Stimulated activated naive B cell treated with anti-CD40 and anti-IgM and Interleukin-4, amounts not matched to agents 10 μg/mL and 1 μg/mL and 100 μg/mL, for 72 hours (primary cell): ENCODE measurements at regions not wholly inside any gene's neighbourhood (a gene's known extent, or its start where the extent isn't known, plus 50 kb on each side); places are given as distances from the start of the nearest gene placed in this dataset.

ENCODE experiments used
- ATAC-seq, 2 donors: fragments of 150-1000 bp; cut with Tn5 transposase; replicated peaks; 2 replicates each; pipeline ENCODE4 v1.10.0; 2021; ENCODE audit warnings: moderate library complexity in 1 of 2
- DNase-seq: peaks from one replicate; pipeline ENCODE4 v3.0.0; 2021
- H3K27ac Mint-ChIP-seq: one replicate; pipeline ENCODE4 v1.8.0; 2022; ENCODE audit warnings: mild to moderate bottlenecking, mixed read lengths
- H3K27me3 Mint-ChIP-seq, 2 donors: one replicate each; pipeline ENCODE4 v1.8.0; 2022; ENCODE audit warnings: mixed read lengths in 2 of 2
- H3K36me3 Mint-ChIP-seq, 2 donors: one replicate each; pipeline ENCODE4 v1.8.0; 2022; ENCODE audit warnings: mixed read lengths in 2 of 2, mild to moderate bottlenecking in 1 of 2
- H3K4me1 Mint-ChIP-seq, 2 donors: one replicate each; pipeline ENCODE4 v1.8.0; 2022; ENCODE audit warnings: mixed read lengths in 2 of 2, mild to moderate bottlenecking in 1 of 2
- H3K4me3 Mint-ChIP-seq, 2 donors: one replicate each; pipeline ENCODE4 v1.8.0; 2022; ENCODE audit warnings: mild to moderate bottlenecking in 2 of 2, mixed read lengths in 2 of 2, moderate library complexity in 1 of 2
- H3K9me3 Mint-ChIP-seq, 2 donors: one replicate each; pipeline ENCODE4 v1.8.0; 2022; ENCODE audit warnings: mixed read lengths in 2 of 2, mild to moderate bottlenecking in 1 of 2

DNA sequence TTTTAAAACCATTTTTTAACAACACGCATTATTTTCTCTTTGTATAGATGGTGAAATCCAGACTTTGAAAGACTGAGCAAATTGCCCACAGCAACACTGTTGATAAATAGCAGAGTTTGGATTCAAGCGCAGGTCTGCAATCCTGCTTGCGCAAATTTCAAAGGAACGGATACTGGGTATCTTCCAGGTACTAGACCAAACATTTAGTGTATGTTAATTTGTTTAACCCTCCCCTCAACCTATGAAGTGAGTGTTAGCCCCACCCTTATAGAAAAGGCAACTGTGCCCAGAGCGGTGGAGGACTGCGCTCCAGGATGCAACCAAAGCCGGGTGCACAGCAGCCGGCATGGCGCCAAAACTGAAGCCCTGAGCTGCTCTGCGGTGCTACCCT, 103.8 kb downstream of the CPN2 start:
- Mint-ChIP-seq H3K4me1 (no peaks in the 10 kb centered on the region), H3K27ac (no peak overlapping the region), H3K27me3 (peaks cover 35 to 59% of the 10 kb centered on the region in 2 donors), H3K9me3 (no peaks in the 10 kb centered on the region), H3K4me3 (no peak overlapping the region), H3K36me3 (peaks cover 0 to 1% of the 10 kb centered on the region in 2 donors)
- DNase-seq (no peak), ATAC-seq (no peak)

GRCh38 chr3:194249323-194250097, 101.6 kb downstream of the CPN2 start:
- H3K27ac Mint-ChIP-seq: no peak overlapping the region
- ATAC-seq: no peak
- peaks cover 42 to 66% of the 10 kb centered on the region in 2 donors for H3K27me3 Mint-ChIP-seq
- DNase-seq: no peak
- H3K9me3 Mint-ChIP-seq: no peaks in the 10 kb centered on the region
- peaks cover 0 to 1% of the 10 kb centered on the region in 2 donors for H3K4me1 Mint-ChIP-seq
- peaks cover 0 to 1% of the 10 kb centered on the region in 2 donors for H3K36me3 Mint-ChIP-seq
- no peak overlapping the region for H3K4me3 Mint-ChIP-seq

DNA sequence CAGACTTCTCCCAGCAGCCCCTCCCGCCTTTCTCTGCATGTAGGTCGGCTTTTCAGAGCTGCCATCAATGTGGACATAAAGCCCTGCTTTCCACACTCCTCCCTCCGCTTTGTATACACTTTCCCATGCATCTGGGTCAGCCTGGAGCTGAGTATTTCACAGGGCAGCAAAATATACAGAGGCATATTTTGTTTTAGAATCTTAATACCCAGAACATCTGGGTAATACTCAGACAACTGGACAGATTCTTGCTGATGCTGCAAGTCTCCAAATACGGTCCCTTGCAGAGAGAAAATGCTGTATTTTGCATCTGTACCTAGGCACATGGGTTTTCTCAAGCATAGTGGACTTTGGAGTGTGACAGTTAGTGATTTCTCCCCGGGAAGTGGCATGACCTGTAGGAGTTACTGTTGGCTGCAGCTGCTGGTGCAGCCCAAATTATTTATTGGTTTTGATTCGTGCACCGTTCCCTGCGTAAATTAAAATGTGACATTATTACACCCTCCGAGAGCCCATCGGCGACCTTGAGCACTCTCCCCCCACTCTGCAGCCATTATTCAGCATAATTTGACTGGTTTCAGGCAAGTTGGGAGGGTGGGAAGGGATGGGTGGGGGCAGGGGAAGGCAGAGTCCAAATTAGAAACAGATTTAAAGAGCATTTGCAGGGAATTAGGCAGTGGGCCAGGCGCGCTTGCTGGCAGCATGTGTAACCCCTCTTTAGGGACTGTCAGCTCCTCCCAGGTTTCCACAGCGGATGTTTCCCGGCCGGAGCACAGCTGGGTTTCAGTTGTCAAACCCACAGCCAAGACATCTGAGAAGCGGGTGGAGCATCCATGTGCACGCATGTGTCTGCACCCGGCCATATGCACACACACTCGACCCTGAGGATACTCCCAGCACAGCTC, 100.8 kb downstream of the CPN2 start:
- DNase-seq: no peak
- peaks cover 0 to 1% of the 10 kb centered on the region in 2 donors for H3K36me3 Mint-ChIP-seq
- peaks cover 42 to 66% of the 10 kb centered on the region in 2 donors for H3K27me3 Mint-ChIP-seq
- peaks cover 3 to 5% of the 10 kb centered on the region in 2 donors for H3K4me1 Mint-ChIP-seq
- no peaks in the 10 kb centered on the region for H3K9me3 Mint-ChIP-seq
- no peak for ATAC-seq
- H3K4me3 Mint-ChIP-seq: no peak overlapping the region
- H3K27ac Mint-ChIP-seq: no peak overlapping the region

GRCh38 chr3:194251007-194251406, 100.1 kb downstream of the CPN2 start:
- Mint-ChIP-seq H3K4me3 (no peak overlapping the region), H3K27ac (no peak overlapping the region), H3K36me3 (peaks cover 0 to 1% of the 10 kb centered on the region in 2 donors), H3K9me3 (no peaks in the 10 kb centered on the region), H3K4me1 (peaks cover 9 to 11% of the 10 kb centered on the region in 2 donors), H3K27me3 (peaks cover 42 to 66% of the 10 kb centered on the region in 2 donors)
- DNase-seq (no peak), ATAC-seq (no peak)

DNA sequence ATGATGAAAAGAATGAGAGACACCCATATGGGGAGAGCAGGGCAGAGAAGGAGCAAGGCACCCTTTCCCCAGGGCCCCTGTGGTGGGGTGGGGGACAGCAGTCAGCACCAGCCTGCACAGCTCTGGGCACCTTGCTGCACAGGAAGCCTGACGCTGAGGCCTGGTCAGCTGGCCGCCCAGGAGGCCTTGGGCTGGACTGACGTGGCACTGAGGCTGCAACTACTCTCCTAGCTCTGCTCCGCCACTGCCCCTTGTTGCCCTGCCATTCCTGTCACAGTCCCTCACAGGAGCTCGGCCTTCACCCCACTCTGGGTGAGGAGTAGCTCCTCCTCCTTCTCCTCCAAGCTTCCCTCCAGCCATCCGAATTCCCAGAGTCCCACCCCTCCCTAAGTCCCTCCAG, 99.7 kb downstream of the CPN2 start:
- ATAC-seq (no peak), DNase-seq (no peak)
- Mint-ChIP-seq H3K27me3 (peaks cover 42 to 66% of the 10 kb centered on the region in 2 donors), H3K9me3 (no peaks in the 10 kb centered on the region), H3K36me3 (peaks cover 0 to 1% of the 10 kb centered on the region in 2 donors), H3K4me1 (peaks cover 11 to 12% of the 10 kb centered on the region in 2 donors), H3K4me3 (no peak overlapping the region), H3K27ac (no peak overlapping the region)

GRCh38 chr3:194251891-194252560, 99.1 kb downstream of the CPN2 start:
- Mint-ChIP-seq H3K4me3 (no peak overlapping the region), H3K4me1 (peaks cover 11 to 12% of the 10 kb centered on the region in 2 donors), H3K27ac (no peak overlapping the region), H3K9me3 (no peaks in the 10 kb centered on the region), H3K27me3 (peaks cover 42 to 66% of the 10 kb centered on the region in 2 donors), H3K36me3 (peaks cover 0 to 1% of the 10 kb centered on the region in 2 donors)
- ATAC-seq: no peak
- DNase-seq: no peak

- H3K27me3 Mint-ChIP-seq: peaks cover 37 to 57% of the 10 kb centered on the region in 2 donors
- DNase-seq (no peak), ATAC-seq (no peak)
- no peak overlapping the region for H3K27ac Mint-ChIP-seq
- no peak overlapping the region for H3K4me3 Mint-ChIP-seq
- H3K9me3 Mint-ChIP-seq: no peaks in the 10 kb centered on the region
- peaks cover 11 to 12% of the 10 kb centered on the region in 2 donors for H3K4me1 Mint-ChIP-seq
- H3K36me3 Mint-ChIP-seq: peaks cover 0 to 1% of the 10 kb centered on the region in 2 donors
These were observed 97.9 kb downstream of the CPN2 start for GRCh38 chr3:194253270-194253669.

- Mint-ChIP-seq H3K4me1 (peaks cover 11 to 12% of the 10 kb centered on the region in 2 donors), H3K4me3 (no peak overlapping the region), H3K27me3 (peaks cover 30 to 49% of the 10 kb centered on the region in 2 donors), H3K9me3 (no peaks in the 10 kb centered on the region), H3K36me3 (peaks cover 0 to 1% of the 10 kb centered on the region in 2 donors), H3K27ac (no peak overlapping the region)
- DNase-seq (no peak), ATAC-seq (no peak)
These were observed 97.1 kb downstream of the CPN2 start for GRCh38 chr3:194254040-194254439.

GRCh38 chr3:194255252-194256039, 95.7 kb downstream of the CPN2 start:
- Mint-ChIP-seq H3K36me3 (peaks cover 0 to 1% of the 10 kb centered on the region in 2 donors), H3K4me1 (peaks cover 11 to 12% of the 10 kb centered on the region in 2 donors), H3K9me3 (no peaks in the 10 kb centered on the region), H3K27me3 (peaks cover 22 to 36% of the 10 kb centered on the region in 2 donors), H3K4me3 (peak overlapping the region; percentile 74 to 77), H3K27ac (peak overlapping the region; percentile 21)
- DNase-seq: no peak
- ATAC-seq: peak; percentile 89 to 90

DNA sequence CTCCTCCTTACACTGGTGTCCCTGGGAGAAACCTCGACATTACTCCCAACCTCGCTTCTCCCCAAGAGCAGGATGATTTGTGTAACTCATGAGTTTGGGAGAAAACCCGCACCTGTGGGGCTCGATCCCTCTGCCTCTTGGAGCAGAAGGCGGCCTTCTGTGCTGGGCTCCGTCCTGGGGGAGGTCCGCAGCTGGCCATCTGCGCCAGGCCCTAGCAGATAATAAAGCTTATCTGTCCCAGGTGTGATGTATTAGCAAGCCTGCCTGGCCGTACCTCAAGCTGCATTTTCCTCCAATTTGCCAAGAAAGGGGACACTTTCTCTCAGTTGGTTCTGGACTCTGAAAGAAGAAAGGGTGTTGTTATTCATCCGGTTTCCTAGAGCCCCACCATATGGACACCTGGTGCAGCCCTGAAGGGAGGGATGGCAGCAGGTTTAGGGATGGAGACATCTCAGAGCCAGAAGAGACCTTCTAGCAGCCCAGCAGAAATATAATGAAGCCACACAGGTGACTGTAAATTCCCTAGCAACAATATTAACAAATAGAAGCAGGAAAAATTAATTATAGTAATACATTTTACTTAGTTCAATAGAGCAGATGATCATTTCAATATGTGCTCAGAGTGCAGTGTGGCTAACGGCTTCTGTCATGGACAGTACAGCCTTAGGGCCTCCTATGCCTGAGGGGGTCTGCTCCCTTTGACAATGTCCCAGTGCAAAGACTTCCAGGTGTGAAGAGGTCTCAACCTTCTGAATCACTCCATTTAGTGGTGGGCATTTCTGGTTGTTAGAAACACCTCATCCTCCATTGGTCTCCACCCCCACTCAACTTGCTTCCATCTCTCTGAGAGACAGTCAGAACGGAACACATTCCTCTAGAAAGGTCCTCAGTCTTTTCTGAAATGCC, 94.8 kb downstream of the CPN2 start:
- peaks cover 15 to 28% of the 10 kb centered on the region in 2 donors for H3K27me3 Mint-ChIP-seq
- H3K36me3 Mint-ChIP-seq: no peaks in the 10 kb centered on the region
- H3K4me3 Mint-ChIP-seq: no peak overlapping the region

DNA sequence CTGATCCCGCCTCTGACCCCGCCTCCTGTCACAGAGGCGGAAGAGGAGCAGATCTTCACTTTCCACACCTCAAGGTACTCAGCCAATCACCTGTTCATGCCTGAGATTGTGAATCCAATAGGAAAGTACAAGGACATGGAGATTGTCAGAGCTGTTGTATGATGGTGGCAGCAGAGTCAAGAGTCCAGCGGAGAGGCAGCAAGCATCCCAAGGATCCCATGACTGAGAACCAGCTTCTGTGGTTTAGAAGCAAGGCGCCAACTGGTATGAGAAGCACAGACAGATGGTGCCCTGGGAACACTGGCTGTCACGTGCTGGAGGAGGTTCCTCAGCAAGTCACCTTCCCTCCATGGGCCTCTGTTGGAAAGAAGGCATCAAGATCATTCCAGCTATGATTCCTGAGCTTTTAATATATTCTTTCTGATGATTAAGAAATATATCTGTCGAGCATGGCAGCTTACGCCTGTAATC, 93.9 kb downstream of the CPN2 start:
- Mint-ChIP-seq H3K4me1 (peaks cover 11 to 12% of the 10 kb centered on the region in 2 donors), H3K4me3 (no peak overlapping the region), H3K27me3 (peaks cover 9 to 19% of the 10 kb centered on the region in 2 donors), H3K9me3 (no peaks in the 10 kb centered on the region), H3K27ac (no peak overlapping the region), H3K36me3 (no peaks in the 10 kb centered on the region)
- DNase-seq (no peak), ATAC-seq (no peak)

More for the DNA sequence above, 94.8 kb downstream of the CPN2 start:
- Mint-ChIP-seq H3K4me1 (peaks cover 11 to 12% of the 10 kb centered on the region in 2 donors), H3K9me3 (no peaks in the 10 kb centered on the region), H3K27ac (no peak overlapping the region)
- ATAC-seq (no peak), DNase-seq (no peak)

DNA sequence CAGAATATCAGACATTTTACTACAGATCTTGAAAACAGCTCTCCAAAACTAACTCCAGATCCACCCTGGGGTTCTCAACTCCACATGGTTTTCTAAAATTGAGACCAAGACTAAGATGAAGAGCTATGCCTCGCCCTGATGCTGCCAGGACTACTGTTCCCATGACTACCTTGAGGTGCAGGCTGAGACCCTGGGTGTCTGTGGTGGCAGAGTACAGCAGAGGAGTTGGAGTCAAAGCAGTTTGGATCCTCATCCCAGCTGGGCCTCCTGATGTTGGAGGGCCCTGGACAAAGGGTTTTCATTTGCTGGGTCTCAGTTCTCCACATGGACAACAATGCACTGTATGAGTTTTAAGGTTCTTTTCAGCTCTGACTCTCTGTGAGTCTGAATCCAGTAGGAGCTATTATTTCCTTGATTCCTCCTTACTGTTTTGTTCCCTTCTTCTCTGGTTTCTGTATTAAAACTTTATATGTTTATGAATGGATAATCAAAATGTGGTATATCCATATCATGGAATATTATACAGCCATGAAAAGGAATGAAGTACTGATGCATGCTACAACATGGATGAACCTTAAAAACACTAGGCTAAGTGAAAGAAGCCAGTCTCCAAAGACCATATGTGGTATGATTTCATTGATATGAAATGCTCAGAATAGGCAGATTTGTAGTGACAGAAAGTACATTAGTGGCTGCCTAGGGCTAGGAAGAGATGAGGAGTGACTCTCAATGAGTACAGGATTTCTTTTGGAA, 93.0 kb downstream of the CPN2 start:
- no peak for DNase-seq
- no peaks in the 10 kb centered on the region for H3K36me3 Mint-ChIP-seq
- ATAC-seq: no peak
- H3K4me1 Mint-ChIP-seq: peaks cover 11 to 12% of the 10 kb centered on the region in 2 donors
- no peaks in the 10 kb centered on the region for H3K9me3 Mint-ChIP-seq
- peaks cover 0 to 10% of the 10 kb centered on the region in 2 donors for H3K27me3 Mint-ChIP-seq
- H3K27ac Mint-ChIP-seq: no peak overlapping the region
- H3K4me3 Mint-ChIP-seq: no peak overlapping the region
